Adrenal gland (tissue), 9 donors: ENCODE measurements at regions not wholly inside any gene's neighbourhood (a gene's known extent, or its start where the extent isn't known, plus 50 kb on each side); places are given as distances from the start of the nearest gene placed in this dataset.

ENCODE experiments used
- DNase-seq, 7 donors: peaks; one replicate each; pipeline ENCODE4 v3.0.0-alpha.2; 2019 to 2020
- H3K27ac ChIP-seq, 5 donors: fragments of 200-600 bp; sonication (generic) in 4 of 5; 1 replicate in 3 of 5; 2 replicates in 2 of 5; pipeline versions ENCODE4 v1.5.1 to v1.8.0; 2016 to 2020; ENCODE audit warnings: mild to moderate bottlenecking in 1 of 5
- H3K27me3 ChIP-seq: fragments of 200-600 bp; 2 replicates; pipeline ENCODE4 v1.8.0; 2021
- H3K36me3 ChIP-seq, 2 donors: fragments of 200-600 bp; replicated peaks in 1 of 2; 1 replicate in 1 of 2; 2 replicates in 1 of 2; pipeline versions ENCODE4 v1.5.1 to v1.8.0; 2018 to 2022
- H3K4me1 ChIP-seq, 2 donors: fragments of 200-600 bp; replicated peaks in 1 of 2; 1 replicate in 1 of 2; 2 replicates in 1 of 2; pipeline versions ENCODE4 v1.5.1 to v1.8.0; 2018 to 2021
- H3K4me3 ChIP-seq, 4 donors: fragments of 200-600 bp; sonication (generic) in 3 of 4; one replicate each; pipeline ENCODE4 v1.5.1; 2016 to 2018
- H3K9me3 ChIP-seq, 3 donors: fragments of 200-600 bp; sonication (generic) in 1 of 3; replicated peaks in 1 of 3; 1 replicate in 2 of 3; 2 replicates in 1 of 3; pipeline versions ENCODE4 v1.5.1 to v1.8.0; 2016 to 2021
- POLR2A ChIP-seq, 2 donors: fragments of 450-650 bp; IDR thresholded peaks; one replicate each; pipeline ENCODE4 v1.6.1; 2017; ENCODE audit warnings: antibody characterized with exemption in 2 of 2, mild to moderate bottlenecking in 2 of 2, moderate library complexity in 1 of 2
- WGBS, 4 donors: extraction: QIAGEN DNeasy Blood & Tissue Kit in 2 of 4; methylation state at CpG; one replicate each; pipeline versions ENCODE4 v1.1.5 to v1.1.7; 2013 to 2017; 5-methylcytosine and 5-hydroxymethylcytosine counted together
- intact Hi-C, 2 donors: fragments of 100-400 bp; cut with DNase I; formaldehyde crosslinking; loops; one replicate each; pipeline versions ENCODE4 v1.14.1 to v1.15.0; 2022 to 2023
- TF ChIP-seq, protein P1 (sequence below), 6 experiments: fragments of 450-650 bp in 4 of 6; fragments of 200-600 bp in 2 of 6; sonication (generic) in 1 of 6; IDR thresholded peaks; 1 replicate in 5 of 6; 2 replicates in 1 of 6; pipeline versions ENCODE4 v1.5.1 to v1.8.0; 2016 to 2021; ENCODE audit warnings: antibody characterized with exemption in 6 of 6, mild to moderate bottlenecking in 2 of 6, moderate library complexity in 1 of 6
- donor health status: healthy with polysubstance abuse.
- donor health status: Bipolar disorder and iron deficiency.
- donor health status: DM: yes; HTN: yes; CAD: no.
- donor health status: DM: no; HTN: no; CAD: no.
- donor health status: DM: no; HTN: no; CAD: no.

- DNase-seq: peak in 2 of 7 donors; percentile 9 to 33
- peaks cover 13% of the 10 kb centered on the region for H3K27me3 ChIP-seq
- WGBS, 4 donors: 3 to 11% (median 5%) methylated on average over 10 to 14 of the region's 14 CpGs
Observed at GRCh38 chr20:57071283-57071731, 195.1 kb downstream of the BMP7 start.

GRCh38 chr20:57071954-57072583, 194.4 kb downstream of the BMP7 start:
- no peak for DNase-seq
- TF ChIP-seq POLR2A (IDR thresholded peaks at IDR 0.05): no peak
- TF ChIP-seq, protein P1, sequence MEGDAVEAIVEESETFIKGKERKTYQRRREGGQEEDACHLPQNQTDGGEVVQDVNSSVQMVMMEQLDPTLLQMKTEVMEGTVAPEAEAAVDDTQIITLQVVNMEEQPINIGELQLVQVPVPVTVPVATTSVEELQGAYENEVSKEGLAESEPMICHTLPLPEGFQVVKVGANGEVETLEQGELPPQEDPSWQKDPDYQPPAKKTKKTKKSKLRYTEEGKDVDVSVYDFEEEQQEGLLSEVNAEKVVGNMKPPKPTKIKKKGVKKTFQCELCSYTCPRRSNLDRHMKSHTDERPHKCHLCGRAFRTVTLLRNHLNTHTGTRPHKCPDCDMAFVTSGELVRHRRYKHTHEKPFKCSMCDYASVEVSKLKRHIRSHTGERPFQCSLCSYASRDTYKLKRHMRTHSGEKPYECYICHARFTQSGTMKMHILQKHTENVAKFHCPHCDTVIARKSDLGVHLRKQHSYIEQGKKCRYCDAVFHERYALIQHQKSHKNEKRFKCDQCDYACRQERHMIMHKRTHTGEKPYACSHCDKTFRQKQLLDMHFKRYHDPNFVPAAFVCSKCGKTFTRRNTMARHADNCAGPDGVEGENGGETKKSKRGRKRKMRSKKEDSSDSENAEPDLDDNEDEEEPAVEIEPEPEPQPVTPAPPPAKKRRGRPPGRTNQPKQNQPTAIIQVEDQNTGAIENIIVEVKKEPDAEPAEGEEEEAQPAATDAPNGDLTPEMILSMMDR (IDR thresholded peaks at IDR 0.05): no peak
- H3K4me1 ChIP-seq: no peaks in the 10 kb centered on the region
- H3K36me3 ChIP-seq: no peaks in the 10 kb centered on the region
- peaks cover 13% of the 10 kb centered on the region for H3K27me3 ChIP-seq
- intact Hi-C loops: no loop called here
- H3K27ac ChIP-seq: no peak overlapping the region
- no peak overlapping the region for H3K4me3 ChIP-seq
- WGBS, 4 donors: 29 to 36% (median 31%) methylated on average over 7 to 8 of the region's 8 CpGs
- H3K9me3 ChIP-seq: no peaks in the 10 kb centered on the region

More at GRCh38 chr20:57071283-57071731, 195.1 kb downstream of the BMP7 start:
- TF ChIP-seq, protein P1 (IDR thresholded peaks at IDR 0.05): no peak
- TF ChIP-seq POLR2A (IDR thresholded peaks at IDR 0.05): no peak
- H3K36me3 ChIP-seq: no peaks in the 10 kb centered on the region
- H3K27ac ChIP-seq: no peak overlapping the region
- H3K4me1 ChIP-seq: no peaks in the 10 kb centered on the region
- H3K4me3 ChIP-seq: no peak overlapping the region
- H3K9me3 ChIP-seq: no peaks in the 10 kb centered on the region
- intact Hi-C loops: no loop called here

DNA sequence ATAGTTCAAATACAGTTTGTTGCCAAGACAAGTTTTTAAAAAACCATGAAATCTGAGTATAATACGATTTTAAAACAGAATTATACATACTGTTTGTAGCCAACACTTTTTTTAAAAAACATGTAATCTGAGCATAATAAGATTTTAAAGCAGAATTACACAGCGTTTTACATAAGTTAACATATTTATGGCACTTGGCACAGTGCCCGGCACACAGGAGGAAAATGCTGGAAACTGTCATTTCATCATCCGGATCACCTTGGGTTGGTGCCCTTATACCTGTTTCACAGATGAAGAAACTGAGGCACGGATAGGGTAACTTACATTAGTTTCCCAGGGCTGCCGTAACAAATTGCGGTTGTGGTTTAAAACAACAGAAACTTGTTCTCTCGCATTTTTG, 193.0 kb downstream of the BMP7 start:
- DNase-seq: no peak
- intact Hi-C loops: no loop called here
- Histone ChIP-seq H3K4me1 (no peaks in the 10 kb centered on the region), H3K36me3 (no peaks in the 10 kb centered on the region), H3K27ac (no peak overlapping the region), H3K9me3 (no peaks in the 10 kb centered on the region), H3K4me3 (no peak overlapping the region), H3K27me3 (peaks cover 13% of the 10 kb centered on the region)
- 59 to 61% (median 60%) methylated on average over 8 of the region's 8 CpGs for WGBS, 4 donors
- TF ChIP-seq, protein P1 (IDR thresholded peaks at IDR 0.05): no peak
- no peak for TF ChIP-seq POLR2A (IDR thresholded peaks at IDR 0.05)

GRCh38 chr20:57074386-57074785, 192.1 kb downstream of the BMP7 start:
- 74 to 85% (median 76%) methylated on average over 11 to 12 of the region's 12 CpGs for WGBS, 4 donors
- no peak overlapping the region for H3K27ac ChIP-seq
- peaks cover 13% of the 10 kb centered on the region for H3K27me3 ChIP-seq

More at GRCh38 chr20:57074386-57074785, 192.1 kb downstream of the BMP7 start:
- Histone ChIP-seq H3K4me1 (no peaks in the 10 kb centered on the region), H3K9me3 (peaks cover 0 to 4% (median 0%) of the 10 kb centered on the region in 3 donors), H3K4me3 (no peak overlapping the region), H3K36me3 (no peaks in the 10 kb centered on the region)
- no peak for TF ChIP-seq POLR2A (IDR thresholded peaks at IDR 0.05)
- TF ChIP-seq, protein P1 (IDR thresholded peaks at IDR 0.05): no peak
- intact Hi-C loops: no loop called here
- DNase-seq: no peak
